T-helper 2 cell treated with Interferon-gamma antibody and Interleukin-4, amounts not matched to agents 100 ng/mL and 5 ng/mL, for 36 hours (primary cell): ENCODE measurements at regions not wholly inside any gene's neighbourhood (a gene's known extent, or its start where the extent isn't known, plus 50 kb on each side); places are given as distances from the start of the nearest gene placed in this dataset.

Source experiments
- intact Hi-C: fragments of 100-400 bp; cut with micrococcal nuclease; formaldehyde crosslinking; loops from one replicate; pipeline ENCODE4 v1.15.1; 2023

DNA sequence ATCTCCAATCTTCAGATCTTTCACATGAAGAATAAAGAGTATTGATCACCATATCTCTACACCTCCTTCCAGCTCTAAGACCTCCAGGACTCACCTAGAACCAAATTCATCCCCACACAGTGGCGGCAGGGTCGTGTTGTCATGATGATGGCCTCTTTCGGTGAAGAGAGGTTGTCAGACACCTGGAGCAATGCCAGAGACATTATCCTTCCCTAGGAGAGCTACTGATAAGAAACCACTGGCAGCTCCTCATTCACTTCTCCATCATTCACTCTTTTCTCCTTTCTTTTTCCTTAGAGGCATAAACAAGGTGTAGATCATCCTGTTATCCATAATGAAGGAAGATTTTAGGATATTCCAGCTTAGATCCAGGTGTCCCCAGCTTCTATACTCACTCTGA is 197.9 kb upstream of the TNP1 start:
- intact Hi-C loops, result no loop called here

DNA sequence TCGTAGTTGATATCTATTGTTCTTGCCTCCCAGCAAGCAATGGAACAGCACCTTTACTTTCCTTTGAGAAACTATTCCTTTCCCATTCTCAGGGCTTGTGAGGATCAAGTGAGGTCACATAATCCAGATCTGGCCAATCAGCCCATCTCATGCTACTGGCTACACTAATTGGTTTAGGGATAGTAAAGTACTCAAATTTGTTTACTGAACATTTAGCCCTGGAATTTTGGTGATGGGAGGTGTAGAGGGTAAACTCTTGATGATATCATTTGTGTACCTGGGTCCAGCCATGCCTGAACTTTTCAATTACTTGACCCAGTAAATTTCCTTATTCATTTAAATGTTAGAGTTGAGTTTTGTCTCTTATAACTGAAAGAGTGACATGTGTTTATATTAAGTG is 195.8 kb upstream of the TNP1 start:
- intact Hi-C loops, result no loop called here

DNA sequence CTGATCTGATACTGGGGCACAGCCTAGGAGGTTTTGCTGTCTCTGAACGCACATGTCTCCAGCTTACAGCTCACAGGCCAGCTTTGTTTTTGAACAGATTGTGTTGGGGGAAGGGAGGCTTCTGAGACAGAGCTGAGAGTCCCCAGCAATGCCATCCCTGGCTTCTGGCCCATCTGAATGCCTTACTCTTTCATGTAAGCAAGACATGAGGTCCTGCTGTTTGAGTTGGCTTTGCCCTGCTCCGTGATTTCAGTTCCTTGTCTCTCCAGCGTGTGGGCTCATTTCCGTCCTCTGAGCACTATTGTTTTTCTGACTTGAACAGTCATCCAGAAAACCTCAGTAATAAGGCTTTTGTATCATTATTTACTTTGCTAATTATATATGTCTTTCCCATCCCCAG is 194.9 kb upstream of the TNP1 start:
- intact Hi-C loops, result no loop called here

DNA sequence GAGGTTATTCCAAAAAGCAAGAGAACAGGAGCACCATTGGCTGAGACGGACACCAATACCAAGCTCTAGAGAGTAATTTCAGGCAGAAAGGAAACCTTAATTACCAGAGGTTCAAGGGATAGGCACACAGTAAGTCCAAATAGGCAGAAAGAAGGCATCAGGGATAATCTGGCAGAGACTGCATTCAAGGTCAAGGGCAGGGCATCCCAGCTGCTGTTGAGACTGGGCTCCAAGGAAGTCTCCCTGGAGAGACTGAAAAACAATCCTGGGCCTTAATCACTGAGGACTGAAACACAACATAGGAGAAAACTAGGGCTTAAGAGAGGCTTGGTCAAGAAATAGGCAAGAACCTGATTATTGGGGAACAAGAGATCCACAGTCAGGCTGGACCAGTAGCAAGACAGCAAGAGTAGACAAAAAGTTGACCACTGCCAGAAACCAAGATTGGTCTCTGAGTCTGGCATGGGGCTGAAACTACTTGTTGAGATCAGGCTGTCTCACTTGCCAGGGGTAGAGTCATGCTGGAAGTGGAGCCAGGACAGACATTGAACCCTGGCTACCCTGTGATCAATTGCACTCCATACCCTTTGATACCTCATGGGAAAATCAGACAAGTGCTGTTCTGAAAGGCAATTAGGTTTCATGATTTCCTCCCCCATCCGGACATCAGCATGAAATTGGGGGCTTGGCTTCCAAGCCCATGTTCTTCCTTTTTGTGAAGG is 193.2 kb upstream of the TNP1 start:
- intact Hi-C loops, result no loop called here

DNA sequence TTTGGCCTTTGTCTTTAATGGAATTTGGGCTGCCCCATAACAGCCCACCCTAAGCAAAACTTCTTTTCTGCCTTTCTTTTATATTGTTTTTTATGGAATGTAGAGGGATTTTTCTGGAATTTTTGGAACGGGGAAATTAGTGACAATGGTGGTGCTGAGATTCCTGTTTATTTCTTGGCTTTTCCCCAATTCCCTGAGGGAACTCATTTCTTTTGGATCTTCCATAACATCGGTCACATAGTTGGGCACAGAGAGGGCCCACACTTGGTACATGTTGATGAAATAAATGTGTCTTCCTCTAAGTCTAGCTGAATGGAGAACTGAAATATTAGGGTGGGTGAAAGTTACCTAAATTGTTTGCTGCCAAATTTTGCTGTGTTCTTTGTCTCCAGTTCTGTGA is 191.6 kb upstream of the TNP1 start:
- intact Hi-C loops, result no loop called here

DNA sequence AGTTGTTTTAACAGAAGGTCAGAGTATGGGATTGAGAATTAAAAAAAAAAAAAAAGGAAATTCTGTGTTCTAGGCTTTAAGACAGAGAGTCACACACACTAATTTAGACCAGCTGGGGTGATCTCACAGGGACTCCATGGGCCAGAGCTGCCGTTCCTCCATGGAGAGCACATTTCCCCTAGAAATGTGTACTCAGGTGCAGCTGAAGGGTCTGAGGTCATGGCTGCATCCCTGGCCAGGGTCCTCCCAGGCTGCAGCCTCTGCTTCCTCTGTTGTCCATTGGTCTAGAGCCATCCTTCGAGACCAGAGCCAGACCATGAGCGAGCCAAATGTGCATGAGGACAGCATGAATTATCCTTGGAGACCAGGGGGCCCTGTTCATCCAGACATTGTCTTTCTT is 190.1 kb upstream of the TNP1 start:
- intact Hi-C loops, result no loop called here

DNA sequence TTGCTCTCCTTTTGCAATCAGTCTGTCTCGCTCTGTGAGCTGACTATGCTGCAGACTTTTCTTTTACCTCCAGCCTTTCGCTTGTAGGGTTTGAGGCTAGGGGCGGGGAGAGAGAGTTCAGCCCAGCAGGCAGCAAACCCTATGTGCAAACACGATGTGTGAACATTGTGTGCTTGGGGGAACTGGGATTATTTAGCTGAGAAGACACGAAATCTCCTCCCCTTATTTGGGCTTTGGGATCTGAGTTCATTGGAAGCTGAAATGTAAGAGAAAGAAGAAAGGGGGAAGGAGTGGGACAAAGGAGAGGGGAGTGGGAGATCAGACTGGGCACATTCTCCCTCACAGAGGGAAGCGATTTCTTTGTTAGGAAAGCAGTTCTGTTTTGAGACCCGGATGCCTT is 189.6 kb upstream of the TNP1 start:
- intact Hi-C loops, result no loop called here

DNA sequence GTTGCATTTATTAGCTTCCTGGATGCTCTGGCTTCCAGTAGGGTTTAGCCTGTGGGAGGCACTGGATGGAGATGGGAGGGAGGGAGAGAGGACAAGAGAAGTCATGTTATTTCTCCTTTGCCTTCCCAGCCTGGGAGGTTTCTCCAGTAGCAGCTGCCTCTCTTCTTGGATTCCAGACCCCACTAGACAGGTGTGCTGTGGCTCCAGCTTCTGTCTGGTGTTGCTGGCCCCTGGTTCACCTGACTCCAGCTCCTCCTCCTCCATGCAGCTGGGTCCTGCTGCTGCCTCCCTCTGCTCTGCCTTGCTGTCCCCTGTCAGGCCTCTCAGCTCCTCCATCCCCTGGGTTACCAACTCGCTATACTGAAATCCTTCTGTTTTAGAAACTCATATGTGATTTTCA is 188.9 kb upstream of the TNP1 start:
- intact Hi-C loops, result no loop called here

DNA sequence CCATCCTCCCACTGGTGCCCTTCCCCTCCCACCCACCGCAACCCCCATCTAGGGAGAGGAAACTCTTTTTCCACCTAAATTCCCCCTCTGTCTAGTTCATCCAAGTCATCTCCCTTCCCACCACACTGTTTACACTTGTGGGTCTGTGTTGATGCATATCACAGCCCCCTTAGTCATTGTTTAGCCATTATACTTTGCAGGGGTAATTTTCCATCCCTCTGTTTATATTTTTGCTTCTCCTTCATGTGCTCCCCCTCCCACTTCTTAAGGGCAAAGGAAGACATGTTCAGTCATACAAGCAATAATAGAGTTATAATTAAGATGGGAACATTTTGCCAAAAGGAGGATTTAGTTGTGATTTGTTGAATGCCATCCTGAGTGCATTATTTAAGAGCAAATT is 187.8 kb upstream of the TNP1 start:
- intact Hi-C loops, result no loop called here

DNA sequence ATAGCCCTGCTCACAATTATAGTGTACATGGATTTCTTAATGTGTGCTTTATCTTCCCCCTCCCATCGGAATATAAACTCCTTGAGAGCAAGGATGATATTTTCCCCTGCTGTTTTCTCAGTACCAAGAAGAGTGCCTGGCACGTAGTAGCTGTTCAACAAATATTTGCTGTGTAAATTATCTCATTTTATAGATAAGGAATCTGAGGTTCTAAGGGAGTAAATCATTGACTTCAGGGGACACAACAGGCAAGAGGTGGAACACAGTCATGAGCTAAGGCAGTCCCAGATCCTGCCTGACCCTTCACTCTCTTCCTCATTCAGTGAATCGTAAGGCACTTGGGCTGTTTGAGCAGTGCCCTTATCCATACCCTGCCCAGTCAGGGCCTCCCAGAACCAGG is 187.3 kb upstream of the TNP1 start:
- intact Hi-C loops, result no loop called here

DNA sequence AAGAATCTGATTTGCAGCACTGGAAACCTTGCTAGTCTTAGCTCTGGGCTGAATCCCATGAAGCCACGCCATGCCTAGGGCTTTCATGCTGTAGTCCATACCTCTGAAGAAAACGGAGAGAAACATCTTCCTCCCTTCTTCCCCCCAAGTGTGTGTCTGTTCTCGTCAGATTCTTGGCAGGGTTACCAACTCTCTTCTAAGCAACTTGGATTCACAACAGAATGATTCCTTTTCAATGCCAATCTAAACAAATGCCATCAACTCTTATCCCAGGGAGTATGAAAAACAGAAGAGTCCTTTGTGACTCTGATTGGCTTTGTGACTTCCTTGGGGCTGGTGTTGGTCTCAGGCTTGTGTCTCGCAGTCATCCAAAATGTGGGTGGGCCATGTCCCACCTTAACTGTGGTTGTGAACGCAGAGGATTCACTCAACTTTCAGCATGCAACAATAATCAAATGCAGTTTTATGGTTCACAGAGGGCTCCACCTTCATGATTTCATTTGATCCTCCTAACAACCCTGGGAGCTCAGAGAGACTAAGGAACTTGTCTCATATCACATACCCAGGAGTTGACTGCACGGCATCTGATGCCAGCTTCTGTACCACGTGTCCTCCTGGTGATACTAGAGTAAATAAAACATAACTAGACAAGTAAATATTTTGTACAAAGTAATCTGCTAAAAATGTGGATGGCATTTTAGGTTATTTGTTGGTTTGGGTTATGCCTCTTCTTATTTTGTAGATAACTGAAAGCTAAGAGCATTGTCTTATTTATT is 186.0 kb upstream of the TNP1 start:
- intact Hi-C loops, result no loop called here

DNA sequence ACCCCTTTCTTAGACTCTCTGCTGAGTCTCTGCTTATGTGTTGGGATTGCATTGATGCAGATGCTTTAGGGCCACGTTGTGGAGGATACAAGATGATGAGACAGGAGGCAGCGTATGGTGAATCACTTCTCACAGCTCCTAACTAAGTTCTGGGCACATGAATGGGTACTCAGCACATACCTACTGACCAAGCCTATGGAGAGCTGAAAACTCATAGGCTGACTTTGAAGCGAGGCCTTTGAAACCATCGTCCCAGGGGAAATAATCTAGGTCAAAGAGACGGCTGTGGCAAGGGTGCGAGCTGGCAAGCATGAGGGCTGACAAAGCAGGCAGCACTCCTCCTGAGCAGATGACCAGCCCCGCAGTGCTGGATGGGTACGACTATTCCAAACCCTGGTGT is 180.2 kb upstream of the TNP1 start:
- intact Hi-C loops, result no loop called here

DNA sequence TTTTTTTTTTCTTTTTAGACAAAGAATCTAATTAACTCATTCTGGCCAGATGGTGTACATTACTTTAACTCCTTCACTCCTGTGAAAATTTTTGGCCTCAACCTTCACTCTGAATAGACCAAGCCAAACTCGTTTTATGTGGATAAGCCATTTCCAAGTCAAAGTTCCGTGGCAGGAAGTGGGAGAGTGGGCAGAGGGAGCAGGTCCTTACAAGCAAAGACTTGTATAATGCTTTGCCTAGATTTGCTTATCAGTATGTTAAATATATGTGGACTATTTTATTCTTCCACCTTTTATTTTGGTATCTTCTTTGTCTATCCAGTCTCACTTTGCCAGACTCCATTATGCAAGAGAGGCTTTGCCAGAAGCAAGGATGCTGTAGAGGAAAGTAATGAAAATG is 178.1 kb upstream of the TNP1 start:
- intact Hi-C loops, result no loop called here

DNA sequence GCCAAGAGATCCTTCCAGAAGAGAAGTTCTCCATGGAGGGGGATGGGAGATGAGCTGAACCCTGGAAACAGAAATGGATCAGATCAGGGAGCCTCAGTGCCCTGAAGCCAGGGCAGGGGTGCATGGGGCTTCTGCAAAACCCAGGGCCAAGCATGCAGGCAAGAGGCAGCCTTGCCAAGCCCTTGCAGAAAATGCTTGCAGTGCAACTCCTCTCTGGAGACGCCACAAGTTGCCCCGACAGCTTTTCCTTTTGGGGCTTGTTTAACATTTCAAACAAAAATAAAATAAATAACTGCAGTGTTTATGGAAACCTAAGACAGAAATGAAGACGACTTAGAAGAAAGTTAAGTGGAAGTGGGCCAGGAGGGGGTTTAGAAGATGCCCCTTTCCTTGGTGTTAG is 177.5 kb upstream of the TNP1 start:
- intact Hi-C loops, result no loop called here

DNA sequence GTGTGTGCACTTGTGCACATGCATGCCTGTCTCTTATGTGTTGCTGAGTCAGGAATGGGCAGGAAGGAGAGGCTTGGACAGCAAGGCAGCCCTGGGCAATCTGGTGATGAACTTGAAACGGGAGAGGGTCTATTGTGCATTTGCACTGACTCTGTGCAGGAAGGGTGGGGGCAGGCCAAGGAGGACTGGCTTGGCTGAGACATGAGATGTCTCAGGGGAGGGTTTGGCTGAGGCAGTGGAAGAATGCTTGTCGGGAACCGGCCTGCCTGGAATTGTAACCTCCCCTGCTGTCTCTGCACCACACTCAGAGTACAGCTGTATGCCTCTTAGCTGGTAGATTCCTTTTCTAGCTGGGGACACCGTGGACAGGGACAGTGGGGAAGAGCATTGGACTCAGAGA is 176.1 kb upstream of the TNP1 start:
- intact Hi-C loops, result no loop called here

DNA sequence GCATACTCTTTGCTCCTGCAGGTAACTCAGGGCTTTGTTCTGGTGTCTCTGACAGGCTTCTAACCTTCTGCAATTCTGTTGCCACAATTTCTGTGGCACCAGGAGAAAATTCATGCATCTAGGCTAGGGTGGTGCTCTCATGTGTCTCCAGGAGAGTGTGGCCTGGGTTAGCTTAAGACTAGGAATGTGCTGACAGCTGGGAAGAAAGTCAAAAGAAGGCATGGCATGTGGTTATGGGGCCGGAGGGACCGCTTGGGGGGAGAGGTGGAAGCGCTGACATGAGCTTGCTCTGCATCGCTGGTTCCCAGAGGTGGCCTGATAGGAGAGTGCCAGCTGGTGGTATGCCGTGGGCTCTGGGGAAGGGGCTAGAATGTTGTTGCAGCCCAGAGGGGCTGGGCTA is 173.3 kb upstream of the TNP1 start:
- intact Hi-C loops, result no loop called here

DNA sequence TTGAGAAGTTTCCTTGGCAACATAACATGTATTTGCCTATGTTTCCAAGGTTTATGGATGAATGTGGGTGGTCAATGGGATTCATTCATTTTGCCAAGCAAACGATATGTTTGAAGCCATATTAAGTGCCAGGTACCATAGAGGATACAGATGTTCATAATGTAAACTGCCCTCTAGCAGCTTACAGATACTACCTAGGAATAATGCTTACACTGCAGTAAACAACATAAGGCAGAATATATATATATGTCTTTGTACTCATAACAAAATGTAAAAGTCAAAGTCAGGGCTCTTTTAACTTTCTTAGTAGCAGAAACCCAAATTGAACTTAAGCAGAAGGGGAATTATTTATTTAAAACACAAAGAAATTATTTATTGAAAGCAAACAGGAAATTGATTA is 171.6 kb upstream of the TNP1 start:
- intact Hi-C loops, result no loop called here

DNA sequence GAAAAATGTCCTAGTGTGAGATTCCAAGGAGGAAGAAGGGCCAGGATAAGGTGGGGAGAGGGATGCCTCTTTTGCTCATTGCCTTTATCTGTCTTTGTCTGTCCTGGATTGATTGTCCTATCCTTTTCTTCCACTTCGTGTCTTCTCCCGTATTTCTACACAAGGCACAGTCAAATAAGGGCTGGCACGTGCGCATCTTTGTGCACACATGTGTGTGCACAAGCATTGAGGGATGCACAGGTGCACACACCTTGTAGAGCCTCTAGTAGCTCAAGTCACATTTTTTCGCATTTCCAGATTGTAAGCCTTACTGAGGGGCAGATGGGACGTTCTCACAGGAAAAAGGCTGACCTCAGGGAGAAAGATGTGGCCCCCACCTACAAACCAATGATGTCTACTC is 170.2 kb upstream of the TNP1 start:
- intact Hi-C loops, result no loop called here

DNA sequence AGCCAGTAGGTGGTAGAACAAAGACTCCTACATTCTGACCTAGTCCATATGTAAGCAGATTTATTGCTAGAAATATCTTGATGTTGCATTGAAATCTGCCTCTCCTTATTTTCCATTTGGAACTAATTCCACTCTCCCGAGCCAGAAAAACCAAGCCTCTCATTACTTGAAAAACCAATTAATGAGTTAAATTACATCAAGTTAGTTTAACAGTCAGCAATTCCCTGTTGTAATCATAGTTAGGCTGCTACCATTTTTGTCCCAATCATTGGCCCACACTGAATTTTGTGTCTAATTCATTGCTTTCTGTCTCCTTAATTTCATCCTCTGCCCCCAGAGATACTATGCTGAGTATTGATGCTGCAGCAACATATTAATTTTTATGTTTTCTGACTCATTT is 168.3 kb upstream of the TNP1 start:
- intact Hi-C loops, result no loop called here

DNA sequence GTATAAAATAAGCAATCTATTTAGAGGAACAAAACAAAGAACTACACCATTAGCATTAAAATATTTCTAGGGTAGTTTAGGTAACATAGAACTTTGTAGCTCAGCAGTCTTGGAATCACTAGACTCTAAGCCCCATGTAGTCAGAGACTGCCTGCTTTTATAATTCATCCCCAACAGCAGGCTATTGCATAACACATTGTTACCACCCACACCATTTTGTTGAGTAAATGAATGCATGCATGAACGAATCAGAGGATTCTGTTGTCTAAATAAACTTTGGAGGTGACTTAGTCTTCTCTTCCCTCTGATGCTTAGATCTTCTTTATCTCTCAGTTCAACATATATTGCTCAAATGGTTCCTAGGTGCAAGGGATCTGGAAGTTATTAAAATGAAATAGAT is 167.6 kb upstream of the TNP1 start:
- intact Hi-C loops, result no loop called here

DNA sequence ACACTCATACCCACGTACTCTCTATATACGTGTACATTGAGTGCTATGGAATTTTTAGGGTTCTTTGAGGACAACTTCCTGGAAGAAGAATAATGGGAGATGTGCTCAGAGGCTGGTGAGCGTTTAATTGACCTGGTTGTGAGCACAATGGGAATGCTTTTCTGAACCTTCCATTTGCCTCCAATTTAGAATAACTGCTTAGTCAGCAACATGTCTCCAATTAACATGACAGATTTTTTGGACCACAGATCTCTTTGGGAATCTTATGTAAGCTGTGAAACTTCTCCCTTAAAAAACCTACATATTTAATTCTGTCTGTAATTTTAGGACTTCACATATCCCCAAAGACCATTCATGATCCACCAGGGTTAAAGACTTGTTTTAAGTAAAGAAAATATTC is 166.7 kb upstream of the TNP1 start:
- intact Hi-C loops, result no loop called here

DNA sequence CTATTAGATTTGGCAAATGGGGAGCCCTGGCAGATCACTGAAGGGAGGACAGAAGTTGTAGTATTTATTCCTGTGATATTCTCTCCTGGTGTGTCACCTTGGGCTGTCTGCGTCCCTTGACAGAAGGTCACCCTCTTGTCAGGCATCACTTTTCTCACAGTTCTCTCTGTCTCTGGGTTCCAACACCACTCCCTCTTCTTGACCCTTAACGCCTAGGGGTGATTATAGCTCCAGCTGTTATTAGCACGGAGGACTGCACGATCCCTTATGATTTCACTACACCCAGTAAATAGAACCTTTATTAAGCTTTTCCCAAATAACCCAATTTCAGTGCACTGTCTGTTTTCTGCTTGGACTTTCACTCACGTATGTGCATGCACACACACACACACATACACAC is 166.3 kb upstream of the TNP1 start:
- intact Hi-C loops, result no loop called here

DNA sequence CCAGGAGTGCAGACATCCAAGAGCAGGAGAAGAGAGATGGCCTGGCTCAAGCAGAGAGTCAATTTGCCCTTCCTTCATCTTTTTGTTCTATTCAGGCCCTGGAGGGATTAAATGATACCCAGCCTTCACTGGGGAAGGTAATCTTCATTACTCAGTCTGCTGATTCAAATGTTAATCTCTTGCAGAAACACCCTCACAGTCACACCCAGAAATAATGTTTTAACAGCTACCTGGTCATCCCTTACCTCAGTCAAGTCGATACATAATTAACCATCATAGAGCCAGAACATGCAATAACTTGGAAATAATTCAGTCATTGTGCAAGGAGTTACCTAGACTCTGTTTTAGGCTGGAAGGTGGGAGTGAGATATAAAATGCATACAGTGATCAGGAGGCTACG is 163.7 kb upstream of the TNP1 start:
- intact Hi-C loops, result no loop called here
